GM23248 (cell line): ENCODE measurements at regions not wholly inside any gene's neighbourhood (a gene's known extent, or its start where the extent isn't known, plus 50 kb on each side); places are given as distances from the start of the nearest gene placed in this dataset.

Experiments used
- DNase-seq: peaks from one replicate; pipeline ENCODE4 v3.0.0-alpha.2; 2015
- H2AFZ ChIP-seq: fragments of 200-600 bp; sonication (generic); 2 replicates; pipeline ENCODE4 v1.6.1; 2016; ENCODE audit warnings: antibody characterized with exemption
- H3F3A ChIP-seq: fragments of 200-600 bp; sonication (generic); 2 replicates; pipeline ENCODE4 v1.6.1; 2016; ENCODE audit warnings: mild to moderate bottlenecking, antibody characterized with exemption, mixed run types; ENCODE audit not compliant: insufficient read depth
- H3K27ac ChIP-seq: fragments of 200-600 bp; sonication (generic); 2 replicates; pipeline ENCODE4 v1.5.1; 2016; ENCODE audit warnings: mild to moderate bottlenecking
- H3K27me3 ChIP-seq: fragments of 200-600 bp; sonication (generic); replicated peaks from 2 replicates; pipeline ENCODE4 v1.6.1; 2016; ENCODE audit warnings: mild to moderate bottlenecking; ENCODE audit not compliant: insufficient read depth
- H3K36me3 ChIP-seq: fragments of 200-600 bp; sonication (generic); 2 replicates; pipeline ENCODE4 v1.6.1; 2016; ENCODE audit warnings: low read depth, mild to moderate bottlenecking
- H3K4me1 ChIP-seq: fragments of 200-600 bp; sonication (generic); 2 replicates; pipeline ENCODE4 v1.6.1; 2016; ENCODE audit warnings: mild to moderate bottlenecking; ENCODE audit not compliant: insufficient read depth
- H3K4me2 ChIP-seq: fragments of 200-600 bp; sonication (generic); one replicate; pipeline ENCODE4 v1.6.1; 2016; ENCODE audit warnings: mild to moderate bottlenecking; ENCODE audit not compliant: unreplicated experiment
- H3K4me3 ChIP-seq: fragments of 200-600 bp; sonication (generic); 2 replicates; pipeline ENCODE4 v1.5.1; 2016; ENCODE audit warnings: mild to moderate bottlenecking
- H3K79me2 ChIP-seq: fragments of 200-600 bp; sonication (generic); 2 replicates; pipeline ENCODE4 v1.6.1; 2016; ENCODE audit warnings: mild to moderate bottlenecking; ENCODE audit not compliant: insufficient read depth
- H3K9ac ChIP-seq: fragments of 200-600 bp; sonication (generic); 2 replicates; pipeline ENCODE4 v1.6.1; 2016; ENCODE audit warnings: mild to moderate bottlenecking
- H3K9me2 ChIP-seq: fragments of 200-600 bp; sonication (generic); 2 replicates; pipeline ENCODE4 v1.6.1; 2016; ENCODE audit warnings: mixed run types, mild to moderate bottlenecking, moderate library complexity; ENCODE audit not compliant: insufficient read depth
- H3K9me3 ChIP-seq: fragments of 200-600 bp; sonication (generic); one replicate; pipeline ENCODE4 v1.6.1; 2017; ENCODE audit warnings: low read depth
- H4K20me1 ChIP-seq: fragments of 200-600 bp; sonication (generic); 2 replicates; pipeline ENCODE4 v1.6.0; 2016; ENCODE audit not compliant: insufficient read depth
- EZH2 ChIP-seq: fragments of 200-600 bp; sonication (generic); IDR thresholded peaks from 2 replicates; pipeline ENCODE4 v1.6.1; 2018; ENCODE audit warnings: antibody characterized with exemption, mild to moderate bottlenecking; ENCODE audit not compliant: insufficient read depth, poor library complexity, severe bottlenecking
- EZH2phosphoT487 ChIP-seq: fragments of 200-600 bp; sonication (generic); IDR thresholded peaks from 2 replicates; pipeline ENCODE4 v1.6.1; 2018; ENCODE audit warnings: antibody characterized with exemption, moderate library complexity, mild to moderate bottlenecking, low read depth; ENCODE audit not compliant: insufficient read depth
- WGBS, 2 experiments: methylation state at CpG; one replicate each; pipeline ENCODE4 v1.1.6; 2015 to 2017; ENCODE audit warnings: low lambda C conversion rate in 2 of 2, low coverage in 1 of 2; ENCODE audit errors: missing lambda C conversion rate in 2 of 2; 5-methylcytosine and 5-hydroxymethylcytosine counted together
- in situ Hi-C: fragments of 300-500 bp; cut with MboI; formaldehyde crosslinking; loops from 2 replicates; pipeline ENCODE4 v1.15.0; 2020

GRCh38 chr12:116381744-116382685 lies 104.5 kb upstream of the MED13L start:
- H3K79me2 ChIP-seq, result no peaks in the 10 kb centered on the region
- H3K27ac ChIP-seq, result peak overlapping the region; percentile 90
- peak overlapping the region; percentile 62 for H2AFZ ChIP-seq
- H3K27me3 ChIP-seq, result no peaks in the 10 kb centered on the region
- TF ChIP-seq EZH2phosphoT487 (no peak), EZH2 (no peak)
- no peaks in the 10 kb centered on the region for H3K36me3 ChIP-seq
- peaks cover 18% of the 10 kb centered on the region for H3F3A ChIP-seq
- H3K4me3 ChIP-seq, result peak overlapping the region; percentile 62
- H3K9ac ChIP-seq, result peak overlapping the region; percentile 84
- WGBS, 2 experiments, result 14 to 15% methylated on average over 16 to 17 of the region's 17 CpGs
- H3K9me2 ChIP-seq, result no peaks in the 10 kb centered on the region
- no peaks in the 10 kb centered on the region for H4K20me1 ChIP-seq
- peak; percentile 97 for DNase-seq
- peak overlapping the region; percentile 79 for H3K4me2 ChIP-seq
- H3K4me1 ChIP-seq, result peaks cover 44% of the 10 kb centered on the region
- in situ Hi-C loops, result no loop called here
- no peaks in the 10 kb centered on the region for H3K9me3 ChIP-seq

GRCh38 chr12:116382686-116383530 lies 105.4 kb upstream of the MED13L start:
- Histone ChIP-seq H3F3A (peaks cover 11% of the 10 kb centered on the region), H3K79me2 (no peaks in the 10 kb centered on the region), H4K20me1 (no peaks in the 10 kb centered on the region), H3K27me3 (no peaks in the 10 kb centered on the region), H3K4me3 (peak overlapping the region; percentile 62), H2AFZ (no peak overlapping the region), H3K9me3 (no peaks in the 10 kb centered on the region), H3K27ac (peak overlapping the region; percentile 90), H3K4me1 (peaks cover 40% of the 10 kb centered on the region), H3K36me3 (no peaks in the 10 kb centered on the region), H3K9ac (peak overlapping the region; percentile 84), H3K9me2 (no peaks in the 10 kb centered on the region), H3K4me2 (peak overlapping the region; percentile 79)
- in situ Hi-C loops, result no loop called here
- peak; percentile 100 for DNase-seq
- WGBS, 2 experiments, result 5 to 6% methylated on average over 13 of the region's 13 CpGs
- no peak for TF ChIP-seq EZH2
- TF ChIP-seq EZH2phosphoT487, result no peak

- WGBS, 2 experiments, result 88 to 92% methylated on average over 5 of the region's 5 CpGs
- DNase-seq, result no peak
- H3K9ac ChIP-seq, result no peak overlapping the region
- H3K4me2 ChIP-seq, result no peak overlapping the region
- no peaks in the 10 kb centered on the region for H3K9me2 ChIP-seq
- in situ Hi-C loops, result no loop called here
- H3K9me3 ChIP-seq, result no peaks in the 10 kb centered on the region
- no peak overlapping the region for H3K4me3 ChIP-seq
- no peaks in the 10 kb centered on the region for H4K20me1 ChIP-seq
- peaks cover 20% of the 10 kb centered on the region for H3F3A ChIP-seq
- peaks cover 45% of the 10 kb centered on the region for H3K4me1 ChIP-seq
- H3K27ac ChIP-seq, result no peak overlapping the region
- no peaks in the 10 kb centered on the region for H3K27me3 ChIP-seq
- H3K79me2 ChIP-seq, result no peaks in the 10 kb centered on the region
- no peak overlapping the region for H2AFZ ChIP-seq
- H3K36me3 ChIP-seq, result no peaks in the 10 kb centered on the region
- TF ChIP-seq EZH2 (no peak), EZH2phosphoT487 (no peak)
Observed at GRCh38 chr12:116384175-116384574, 106.7 kb upstream of the MED13L start.

- no peak overlapping the region for H3K4me2 ChIP-seq
- H3K9me2 ChIP-seq, result no peaks in the 10 kb centered on the region
- H3K36me3 ChIP-seq, result no peaks in the 10 kb centered on the region
- H3K4me3 ChIP-seq, result no peak overlapping the region
- H4K20me1 ChIP-seq, result no peaks in the 10 kb centered on the region
- DNase-seq, result peak; percentile 82
- TF ChIP-seq EZH2, result no peak
- no peak for TF ChIP-seq EZH2phosphoT487
- H3K27me3 ChIP-seq, result no peaks in the 10 kb centered on the region
- no peak overlapping the region for H2AFZ ChIP-seq
- no peak overlapping the region for H3K9ac ChIP-seq
- peaks cover 26% of the 10 kb centered on the region for H3F3A ChIP-seq
- no peak overlapping the region for H3K27ac ChIP-seq
- 52 to 56% methylated on average over 7 of the region's 7 CpGs for WGBS, 2 experiments
- no peaks in the 10 kb centered on the region for H3K9me3 ChIP-seq
- H3K4me1 ChIP-seq, result peaks cover 51% of the 10 kb centered on the region
- H3K79me2 ChIP-seq, result no peaks in the 10 kb centered on the region
- in situ Hi-C loops, result no loop called here
Observed at GRCh38 chr12:116384691-116385485, 107.4 kb upstream of the MED13L start.
